Memory B cell (primary cell): ENCODE measurements at regions not wholly inside any gene's neighbourhood (a gene's known extent, or its start where the extent isn't known, plus 50 kb on each side); places are given as distances from the start of the nearest gene placed in this dataset.

Source experiments
- ATAC-seq: fragments of 150-1000 bp; cut with Tn5 transposase; 2 replicates; pipeline ENCODE4 v1.10.0; 2021; ENCODE audit warnings: low read depth, mild to moderate bottlenecking, moderate library complexity
- DNase-seq, 2 donors: peaks; one replicate each; pipeline ENCODE4 v3.0.0; 2022; ENCODE audit warnings: low spot score in 2 of 2
- H3K27ac Mint-ChIP-seq: one replicate; pipeline ENCODE4 v1.8.0; 2022; ENCODE audit warnings: mild to moderate bottlenecking, moderate library complexity, mixed read lengths
- H3K27me3 Mint-ChIP-seq: one replicate; pipeline ENCODE4 v1.8.0; 2022; ENCODE audit warnings: mixed read lengths
- H3K36me3 Mint-ChIP-seq: one replicate; pipeline ENCODE4 v1.8.0; 2022; ENCODE audit warnings: mild to moderate bottlenecking, mixed read lengths
- H3K4me1 Mint-ChIP-seq: one replicate; pipeline ENCODE4 v1.8.0; 2022; ENCODE audit warnings: mixed read lengths
- H3K4me3 Mint-ChIP-seq: one replicate; pipeline ENCODE4 v1.8.0; 2022; ENCODE audit warnings: mild to moderate bottlenecking, moderate library complexity, mixed read lengths
- H3K9me3 Mint-ChIP-seq: one replicate; pipeline ENCODE4 v1.8.0; 2022; ENCODE audit warnings: mixed read lengths

GRCh38 chr4:136540747-136541146 lies 991.5 kb downstream of the PCDH18 start:
- DNase-seq (no peak), ATAC-seq (no peak)
- H3K4me1 Mint-ChIP-seq = no peaks in the 10 kb centered on the region
- H3K36me3 Mint-ChIP-seq = no peaks in the 10 kb centered on the region
- peaks cover 4% of the 10 kb centered on the region for H3K9me3 Mint-ChIP-seq
- no peaks in the 10 kb centered on the region for H3K27me3 Mint-ChIP-seq
- H3K4me3 Mint-ChIP-seq = no peak overlapping the region
- H3K27ac Mint-ChIP-seq = no peak overlapping the region

GRCh38 chr4:136528131-136528530 lies 1004.2 kb downstream of the PCDH18 start:
- Mint-ChIP-seq H3K9me3 (peaks cover 2% of the 10 kb centered on the region), H3K36me3 (no peaks in the 10 kb centered on the region), H3K4me3 (no peak overlapping the region), H3K27ac (no peak overlapping the region), H3K27me3 (no peaks in the 10 kb centered on the region), H3K4me1 (no peaks in the 10 kb centered on the region)
- ATAC-seq (no peak), DNase-seq (no peak)

GRCh38 chr4:136526517-136526916 lies 1005.8 kb downstream of the PCDH18 start:
- Mint-ChIP-seq H3K4me3 (no peak overlapping the region), H3K27ac (no peak overlapping the region), H3K36me3 (no peaks in the 10 kb centered on the region), H3K4me1 (no peaks in the 10 kb centered on the region), H3K9me3 (peaks cover 2% of the 10 kb centered on the region), H3K27me3 (no peaks in the 10 kb centered on the region)
- DNase-seq (no peak), ATAC-seq (no peak)

GRCh38 chr4:136524039-136524438 lies 1008.3 kb downstream of the PCDH18 start:
- DNase-seq (no peak), ATAC-seq (no peak)
- Mint-ChIP-seq H3K27ac (no peak overlapping the region), H3K9me3 (peaks cover 5% of the 10 kb centered on the region), H3K27me3 (no peaks in the 10 kb centered on the region), H3K4me1 (no peaks in the 10 kb centered on the region), H3K36me3 (no peaks in the 10 kb centered on the region), H3K4me3 (no peak overlapping the region)

GRCh38 chr4:136516371-136516770 lies 1015.9 kb downstream of the PCDH18 start:
- Mint-ChIP-seq H3K27me3 (no peaks in the 10 kb centered on the region), H3K36me3 (no peaks in the 10 kb centered on the region), H3K4me1 (no peaks in the 10 kb centered on the region), H3K9me3 (peaks cover 5% of the 10 kb centered on the region), H3K4me3 (no peak overlapping the region), H3K27ac (no peak overlapping the region)
- DNase-seq (no peak), ATAC-seq (no peak)

- no peak for DNase-seq
- no peak overlapping the region for H3K27ac Mint-ChIP-seq
- H3K27me3 Mint-ChIP-seq = no peaks in the 10 kb centered on the region
- H3K36me3 Mint-ChIP-seq = no peaks in the 10 kb centered on the region
- H3K4me1 Mint-ChIP-seq = no peaks in the 10 kb centered on the region
- no peak for ATAC-seq
- H3K9me3 Mint-ChIP-seq = peaks cover 8% of the 10 kb centered on the region
- H3K4me3 Mint-ChIP-seq = no peak overlapping the region
These were observed 1027.3 kb downstream of the PCDH18 start for GRCh38 chr4:136505020-136505419.

GRCh38 chr4:136495851-136496250 lies 1036.4 kb downstream of the PCDH18 start:
- H3K4me3 Mint-ChIP-seq = no peak overlapping the region
- no peak for DNase-seq
- H3K4me1 Mint-ChIP-seq = no peaks in the 10 kb centered on the region
- ATAC-seq = no peak
- H3K9me3 Mint-ChIP-seq = no peaks in the 10 kb centered on the region
- H3K27me3 Mint-ChIP-seq = no peaks in the 10 kb centered on the region
- H3K36me3 Mint-ChIP-seq = no peaks in the 10 kb centered on the region
- no peak overlapping the region for H3K27ac Mint-ChIP-seq

GRCh38 chr4:136495076-136495475 lies 1037.2 kb downstream of the PCDH18 start:
- Mint-ChIP-seq H3K27ac (no peak overlapping the region), H3K4me1 (no peaks in the 10 kb centered on the region), H3K36me3 (no peaks in the 10 kb centered on the region), H3K4me3 (no peak overlapping the region), H3K9me3 (peaks cover under 1% of the 10 kb centered on the region), H3K27me3 (no peaks in the 10 kb centered on the region)
- ATAC-seq (no peak), DNase-seq (no peak)

GRCh38 chr4:136489101-136489500 lies 1043.2 kb downstream of the PCDH18 start:
- Mint-ChIP-seq H3K36me3 (no peaks in the 10 kb centered on the region), H3K27ac (no peak overlapping the region), H3K4me1 (no peaks in the 10 kb centered on the region), H3K27me3 (no peaks in the 10 kb centered on the region), H3K4me3 (no peak overlapping the region), H3K9me3 (peaks cover 7% of the 10 kb centered on the region)
- no peak for DNase-seq
- no peak for ATAC-seq

GRCh38 chr4:136484996-136485395 lies 1047.3 kb downstream of the PCDH18 start:
- Mint-ChIP-seq H3K27me3 (no peaks in the 10 kb centered on the region), H3K4me1 (no peaks in the 10 kb centered on the region), H3K36me3 (no peaks in the 10 kb centered on the region), H3K9me3 (peaks cover 5% of the 10 kb centered on the region), H3K4me3 (no peak overlapping the region), H3K27ac (no peak overlapping the region)
- DNase-seq = no peak
- no peak for ATAC-seq

GRCh38 chr4:136476753-136477152 lies 1055.5 kb downstream of the PCDH18 start:
- Mint-ChIP-seq H3K4me3 (no peak overlapping the region), H3K4me1 (no peaks in the 10 kb centered on the region), H3K27ac (no peak overlapping the region), H3K9me3 (peaks cover 1% of the 10 kb centered on the region), H3K27me3 (no peaks in the 10 kb centered on the region), H3K36me3 (no peaks in the 10 kb centered on the region)
- ATAC-seq (no peak), DNase-seq (no peak)

GRCh38 chr4:136471051-136471450 lies 1061.2 kb downstream of the PCDH18 start:
- ATAC-seq = no peak
- DNase-seq = no peak
- Mint-ChIP-seq H3K9me3 (peaks cover 2% of the 10 kb centered on the region), H3K4me1 (no peaks in the 10 kb centered on the region), H3K27ac (no peak overlapping the region), H3K36me3 (no peaks in the 10 kb centered on the region), H3K27me3 (no peaks in the 10 kb centered on the region), H3K4me3 (no peak overlapping the region)

- Mint-ChIP-seq H3K9me3 (peaks cover 5% of the 10 kb centered on the region), H3K27ac (no peak overlapping the region), H3K36me3 (no peaks in the 10 kb centered on the region), H3K27me3 (no peaks in the 10 kb centered on the region), H3K4me3 (no peak overlapping the region), H3K4me1 (no peaks in the 10 kb centered on the region)
- DNase-seq (no peak), ATAC-seq (no peak)
These were observed 1066.6 kb downstream of the PCDH18 start for GRCh38 chr4:136465691-136466090.

GRCh38 chr4:136463941-136464340 lies 1068.4 kb downstream of the PCDH18 start:
- H3K4me1 Mint-ChIP-seq = no peaks in the 10 kb centered on the region
- H3K36me3 Mint-ChIP-seq = no peaks in the 10 kb centered on the region
- H3K4me3 Mint-ChIP-seq = no peak overlapping the region
- no peaks in the 10 kb centered on the region for H3K27me3 Mint-ChIP-seq
- ATAC-seq (no peak), DNase-seq (no peak)
- H3K9me3 Mint-ChIP-seq = peaks cover 3% of the 10 kb centered on the region
- H3K27ac Mint-ChIP-seq = no peak overlapping the region

- no peak overlapping the region for H3K27ac Mint-ChIP-seq
- no peak for DNase-seq
- ATAC-seq = no peak
- H3K4me3 Mint-ChIP-seq = no peak overlapping the region
- no peaks in the 10 kb centered on the region for H3K36me3 Mint-ChIP-seq
- peaks cover 3% of the 10 kb centered on the region for H3K9me3 Mint-ChIP-seq
- H3K4me1 Mint-ChIP-seq = no peaks in the 10 kb centered on the region
- H3K27me3 Mint-ChIP-seq = no peaks in the 10 kb centered on the region
These were observed 1070.8 kb downstream of the PCDH18 start for GRCh38 chr4:136461533-136461932.

GRCh38 chr4:136458326-136458725 lies 1074.0 kb downstream of the PCDH18 start:
- ATAC-seq = no peak
- Mint-ChIP-seq H3K9me3 (peaks cover 3% of the 10 kb centered on the region), H3K4me3 (no peak overlapping the region), H3K4me1 (no peaks in the 10 kb centered on the region), H3K27me3 (no peaks in the 10 kb centered on the region), H3K27ac (no peak overlapping the region), H3K36me3 (no peaks in the 10 kb centered on the region)
- DNase-seq = no peak
